ENCODE measurements at regions not wholly inside any gene's neighbourhood (a gene's known extent, or its start where the extent isn't known, plus 50 kb on each side); places are given as distances from the start of the nearest gene placed in this dataset.

- TF ChIP-seq CTCF (IDR thresholded peaks at IDR 0.05; ENCODE audit: low read length) (no peak), EZH2phosphoT487 (IDR thresholded peaks at IDR 0.05; ENCODE audit: low read length) (no peak)
Observed at GRCh38 chr5:39762761-39763160, 338.0 kb upstream of the DAB2 start.

Measured in MM.1S (cell line).